Natural killer cell treated with Interleukin-12 subunit alpha and Interleukin-12 subunit beta and Interleukin-15 and Interleukin-18, amount 100 ng/mL, for 72 hours (primary cell): ENCODE measurements at regions not wholly inside any gene's neighbourhood (a gene's known extent, or its start where the extent isn't known, plus 50 kb on each side); places are given as distances from the start of the nearest gene placed in this dataset.

ENCODE experiments used
- ATAC-seq, 2 donors: fragments of 150-1000 bp; cut with Tn5 transposase in 1 of 2; sonication (Bioruptor Pico), chemical (Tn5 transposase) in 1 of 2; 2 replicates each; pipeline ENCODE4 v1.10.0; 2021
- DNase-seq: peaks from one replicate; pipeline ENCODE4 v3.0.0; 2022; ENCODE audit warnings: low spot score
- H3K27ac Mint-ChIP-seq, 2 donors: 1 replicate in 1 of 2; 2 replicates in 1 of 2; pipeline ENCODE4 v1.8.0; 2022; ENCODE audit warnings: mixed read lengths in 2 of 2, mild to moderate bottlenecking in 1 of 2, moderate library complexity in 1 of 2
- H3K27me3 Mint-ChIP-seq, 2 donors: 1 replicate in 1 of 2; 2 replicates in 1 of 2; pipeline ENCODE4 v1.8.0; 2022; ENCODE audit warnings: mixed read lengths in 2 of 2
- H3K36me3 Mint-ChIP-seq: one replicate; pipeline ENCODE4 v1.8.0; 2022; ENCODE audit warnings: mixed read lengths
- H3K4me1 Mint-ChIP-seq, 2 donors: 1 replicate in 1 of 2; 2 replicates in 1 of 2; pipeline ENCODE4 v1.8.0; 2022; ENCODE audit warnings: low read depth in 2 of 2, mixed read lengths in 2 of 2, mild to moderate bottlenecking in 1 of 2
- H3K4me3 Mint-ChIP-seq: one replicate; pipeline ENCODE4 v1.8.0; 2022; ENCODE audit warnings: mixed read lengths
- H3K9me3 Mint-ChIP-seq: 2 replicates; pipeline ENCODE4 v1.8.0; 2022; ENCODE audit warnings: mixed read lengths

GRCh38 chr7:155218276-155219153 lies 79.2 kb upstream of the INSIG1 start:
- H3K9me3 Mint-ChIP-seq: no peaks in the 10 kb centered on the region

DNA sequence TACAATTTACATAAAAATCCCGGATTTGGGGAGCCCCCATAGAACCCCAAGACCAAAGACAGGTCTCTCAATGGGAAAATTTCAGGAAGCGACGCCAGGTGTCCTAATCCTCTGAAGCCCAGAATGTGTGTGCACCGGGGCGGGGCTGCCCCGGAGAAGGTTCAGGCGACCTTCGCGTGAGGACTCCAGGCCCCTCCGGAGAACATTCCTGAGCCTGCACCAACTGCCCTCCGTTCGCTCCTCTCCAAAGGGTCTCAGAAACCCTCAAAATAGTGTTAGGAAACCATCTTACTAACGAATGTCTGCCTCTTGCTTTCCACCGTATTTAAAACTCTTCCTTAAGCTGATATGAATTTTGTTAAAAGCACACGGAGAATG lies 78.5 kb upstream of the INSIG1 start:
- H3K4me3 Mint-ChIP-seq: no peak overlapping the region
- DNase-seq (peak; percentile 39), ATAC-seq (no peak)
- peaks cover 0 to 13% of the 10 kb centered on the region in 2 donors for H3K27me3 Mint-ChIP-seq
- H3K36me3 Mint-ChIP-seq: no peaks in the 10 kb centered on the region
- no peaks in the 10 kb centered on the region for H3K9me3 Mint-ChIP-seq
- peaks cover 6 to 14% of the 10 kb centered on the region in 2 donors for H3K4me1 Mint-ChIP-seq
- H3K27ac Mint-ChIP-seq: no peak overlapping the region

More at GRCh38 chr7:155218276-155219153, 79.2 kb upstream of the INSIG1 start:
- Mint-ChIP-seq H3K27ac (no peak overlapping the region), H3K27me3 (peaks cover 0 to 13% of the 10 kb centered on the region in 2 donors), H3K4me1 (peaks cover 6 to 14% of the 10 kb centered on the region in 2 donors), H3K4me3 (no peak overlapping the region), H3K36me3 (no peaks in the 10 kb centered on the region)
- ATAC-seq (no peak), DNase-seq (no peak)

DNA sequence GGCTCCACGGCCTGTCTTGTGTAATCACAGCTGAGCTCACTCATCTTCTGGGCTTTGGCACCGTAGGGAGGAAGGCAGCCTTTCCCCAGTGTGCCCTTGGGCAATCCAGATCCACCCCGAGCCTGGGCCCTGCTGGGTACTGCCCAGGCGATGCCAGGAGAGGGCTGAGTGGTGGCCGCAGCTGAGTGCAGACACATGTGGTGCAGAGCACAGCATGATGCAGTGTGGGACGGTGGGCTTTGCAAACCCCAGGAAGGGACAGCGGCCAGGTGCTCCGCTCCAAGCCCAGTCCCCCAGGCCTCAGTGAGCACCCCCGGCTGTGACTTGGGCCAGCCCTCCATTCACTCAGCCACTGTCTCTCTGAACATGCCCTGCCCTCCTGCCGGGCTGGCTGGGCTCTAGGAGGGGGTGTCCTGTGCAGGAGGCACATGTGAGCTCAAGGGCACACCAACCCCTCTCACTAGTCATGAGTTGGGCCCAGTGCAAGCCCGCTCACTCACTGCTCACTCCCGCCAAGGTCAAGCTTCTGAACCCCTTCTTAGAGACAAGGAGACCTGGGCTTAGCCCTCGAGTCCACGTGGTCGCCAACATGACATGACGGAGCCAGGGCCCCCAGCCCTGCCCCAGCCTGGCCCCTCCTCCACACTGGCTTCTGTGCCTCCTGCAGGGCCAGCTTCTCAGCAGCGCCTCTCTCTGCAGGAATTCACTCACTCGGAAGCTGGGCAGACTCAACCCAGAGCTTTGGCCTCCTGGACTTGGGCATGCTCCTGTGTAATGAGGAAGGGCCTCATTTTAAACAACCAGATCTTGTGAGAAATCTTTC lies 77.5 kb upstream of the INSIG1 start:
- no peaks in the 10 kb centered on the region for H3K36me3 Mint-ChIP-seq
- H3K9me3 Mint-ChIP-seq: no peaks in the 10 kb centered on the region
- DNase-seq (peak; percentile 41), ATAC-seq (peak in 1 of 2 donors; percentile 54)
- H3K27ac Mint-ChIP-seq: no peak overlapping the region
- peaks cover 0 to 9% of the 10 kb centered on the region in 2 donors for H3K27me3 Mint-ChIP-seq
- H3K4me3 Mint-ChIP-seq: no peak overlapping the region
- peaks cover 3 to 14% of the 10 kb centered on the region in 2 donors for H3K4me1 Mint-ChIP-seq

DNA sequence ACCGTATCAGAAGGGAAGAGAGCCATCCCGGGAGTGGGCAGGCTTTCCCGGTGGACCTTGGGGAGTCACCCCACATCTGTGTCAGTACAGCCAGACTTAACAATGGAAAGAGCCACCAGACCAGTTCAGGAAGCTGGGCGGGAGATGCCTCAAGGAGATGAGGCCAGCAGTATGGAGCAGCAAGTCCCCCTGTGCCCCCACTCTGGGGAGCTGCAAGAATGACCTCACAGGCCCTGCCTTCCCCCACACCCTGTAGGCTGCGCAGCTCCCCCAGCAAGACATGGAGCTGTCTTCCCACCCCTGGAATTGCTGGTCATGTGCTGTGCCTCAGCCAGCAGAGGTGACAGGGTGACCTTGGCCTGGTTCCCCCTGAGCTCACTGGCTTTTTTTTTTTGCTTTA lies 76.8 kb upstream of the INSIG1 start:
- Mint-ChIP-seq H3K4me3 (no peak overlapping the region), H3K27me3 (peaks cover 5 to 11% of the 10 kb centered on the region in 2 donors), H3K27ac (no peak overlapping the region), H3K36me3 (no peaks in the 10 kb centered on the region), H3K9me3 (no peaks in the 10 kb centered on the region), H3K4me1 (peaks cover 3 to 14% of the 10 kb centered on the region in 2 donors)
- peak; percentile 39 for DNase-seq
- no peak for ATAC-seq

GRCh38 chr7:155221547-155221946 lies 76.1 kb upstream of the INSIG1 start:
- Mint-ChIP-seq H3K4me3 (no peak overlapping the region), H3K9me3 (no peaks in the 10 kb centered on the region), H3K27ac (no peak overlapping the region), H3K4me1 (peaks cover 3 to 14% of the 10 kb centered on the region in 2 donors), H3K27me3 (peaks cover 8 to 9% of the 10 kb centered on the region in 2 donors), H3K36me3 (no peaks in the 10 kb centered on the region)
- DNase-seq: no peak
- ATAC-seq: no peak

GRCh38 chr7:155222061-155222460 lies 75.6 kb upstream of the INSIG1 start:
- H3K27ac Mint-ChIP-seq: no peak overlapping the region
- no peak overlapping the region for H3K4me3 Mint-ChIP-seq
- DNase-seq: no peak
- ATAC-seq: no peak
- no peaks in the 10 kb centered on the region for H3K9me3 Mint-ChIP-seq
- H3K4me1 Mint-ChIP-seq: peaks cover 3 to 14% of the 10 kb centered on the region in 2 donors
- H3K36me3 Mint-ChIP-seq: no peaks in the 10 kb centered on the region
- peaks cover 8 to 9% of the 10 kb centered on the region in 2 donors for H3K27me3 Mint-ChIP-seq

DNA sequence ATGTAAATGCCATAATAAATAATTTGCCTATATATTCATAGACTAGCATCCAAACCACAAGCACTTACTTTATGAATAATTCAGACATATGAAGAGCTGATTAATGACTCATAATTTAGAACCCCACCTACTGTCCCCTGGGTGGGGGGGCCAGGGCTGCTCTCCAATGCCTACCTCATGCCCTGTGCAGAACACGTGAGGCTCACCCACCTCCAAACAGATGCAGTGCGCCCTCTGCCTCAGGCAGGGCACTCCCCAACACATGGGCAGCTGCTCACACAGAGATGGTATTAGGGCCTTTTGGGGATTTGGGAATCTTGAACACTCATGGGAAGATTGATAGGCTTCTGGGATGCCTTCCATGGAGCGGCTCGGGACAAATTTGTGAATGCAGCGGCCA lies 75.1 kb upstream of the INSIG1 start:
- peaks cover 3 to 13% of the 10 kb centered on the region in 2 donors for H3K4me1 Mint-ChIP-seq
- H3K27me3 Mint-ChIP-seq: peaks cover 8 to 10% of the 10 kb centered on the region in 2 donors
- no peak for DNase-seq
- no peak overlapping the region for H3K27ac Mint-ChIP-seq
- no peak for ATAC-seq
- H3K9me3 Mint-ChIP-seq: no peaks in the 10 kb centered on the region
- H3K36me3 Mint-ChIP-seq: no peaks in the 10 kb centered on the region
- no peak overlapping the region for H3K4me3 Mint-ChIP-seq

DNA sequence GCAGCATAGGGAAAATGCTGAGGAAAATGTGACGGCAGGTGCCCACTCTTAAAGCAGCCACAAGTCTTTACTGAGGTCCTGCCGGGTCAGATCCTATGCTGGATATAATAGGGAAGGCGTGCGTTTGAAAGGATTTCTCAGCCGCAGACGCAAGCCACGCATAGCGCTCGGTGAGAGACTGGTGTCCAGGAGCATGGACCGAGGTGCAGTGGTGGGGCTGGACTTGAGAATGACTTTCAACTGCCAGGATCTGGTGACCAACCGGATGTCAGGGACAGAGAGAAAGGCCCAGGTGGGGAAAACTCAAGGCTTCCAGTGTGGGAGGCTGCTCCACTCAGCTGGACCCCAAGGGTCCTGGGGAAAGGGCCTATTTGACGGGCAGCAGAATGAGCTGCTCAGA lies 74.7 kb upstream of the INSIG1 start:
- ATAC-seq: no peak
- peaks cover 3 to 11% of the 10 kb centered on the region in 2 donors for H3K4me1 Mint-ChIP-seq
- peaks cover 8 to 10% of the 10 kb centered on the region in 2 donors for H3K27me3 Mint-ChIP-seq
- H3K27ac Mint-ChIP-seq: peak overlapping the region in 1 of 2 donors; percentile 38
- H3K36me3 Mint-ChIP-seq: no peaks in the 10 kb centered on the region
- no peak overlapping the region for H3K4me3 Mint-ChIP-seq
- DNase-seq: no peak
- H3K9me3 Mint-ChIP-seq: no peaks in the 10 kb centered on the region

- peaks cover 8 to 10% of the 10 kb centered on the region in 2 donors for H3K27me3 Mint-ChIP-seq
- peaks cover 3 to 11% of the 10 kb centered on the region in 2 donors for H3K4me1 Mint-ChIP-seq
- no peaks in the 10 kb centered on the region for H3K9me3 Mint-ChIP-seq
- no peak for ATAC-seq
- H3K36me3 Mint-ChIP-seq: no peaks in the 10 kb centered on the region
- H3K4me3 Mint-ChIP-seq: no peak overlapping the region
- no peak for DNase-seq
- no peak overlapping the region for H3K27ac Mint-ChIP-seq
Measured at GRCh38 chr7:155223503-155223902, 74.2 kb upstream of the INSIG1 start.

DNA sequence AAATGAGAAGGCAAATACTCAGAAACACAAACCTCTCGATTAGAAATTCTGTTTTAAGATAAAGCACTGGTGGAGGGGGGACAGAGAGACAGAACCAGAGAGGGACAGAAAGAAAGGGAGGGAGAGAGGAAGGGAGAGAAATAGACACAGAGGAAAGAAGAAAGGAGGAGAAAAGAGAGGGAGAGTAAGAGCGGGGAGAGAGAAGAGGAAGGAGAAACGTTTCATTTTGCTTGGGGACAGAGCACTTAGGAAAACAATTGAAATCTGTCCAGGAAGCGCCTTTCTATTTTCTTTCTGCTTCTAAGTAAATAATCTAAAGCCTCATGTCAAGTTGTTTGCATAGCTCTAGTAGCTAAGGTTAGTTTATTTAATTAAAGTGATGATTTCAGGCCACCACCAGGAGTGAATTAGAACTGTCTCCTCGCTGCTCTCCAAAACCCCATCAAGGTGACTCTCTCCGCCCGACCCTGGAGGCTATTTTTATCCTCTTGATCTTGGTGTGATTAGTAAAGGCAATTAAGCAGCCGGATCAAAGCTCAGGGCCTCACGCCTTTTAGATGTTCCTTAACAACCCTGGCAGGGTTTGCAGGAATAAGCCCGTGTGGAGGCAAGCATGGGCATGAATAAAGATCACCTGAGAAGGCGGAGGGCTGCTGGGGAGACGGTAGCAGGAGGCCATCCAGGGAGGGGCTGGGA lies 73.4 kb upstream of the INSIG1 start:
- Mint-ChIP-seq H3K27ac (no peak overlapping the region), H3K27me3 (peaks cover 8 to 10% of the 10 kb centered on the region in 2 donors)
- ATAC-seq: no peak

GRCh38 chr7:155225095-155225494 lies 72.6 kb upstream of the INSIG1 start:
- Mint-ChIP-seq H3K27ac (no peak overlapping the region), H3K4me1 (peaks cover 3 to 11% of the 10 kb centered on the region in 2 donors), H3K4me3 (no peak overlapping the region), H3K36me3 (no peaks in the 10 kb centered on the region), H3K27me3 (peaks cover 8 to 10% of the 10 kb centered on the region in 2 donors), H3K9me3 (no peaks in the 10 kb centered on the region)
- no peak for DNase-seq
- no peak for ATAC-seq

More for the DNA sequence above, 73.4 kb upstream of the INSIG1 start:
- Mint-ChIP-seq H3K4me1 (peaks cover 3 to 11% of the 10 kb centered on the region in 2 donors), H3K4me3 (no peak overlapping the region), H3K36me3 (no peaks in the 10 kb centered on the region), H3K9me3 (no peaks in the 10 kb centered on the region)
- no peak for DNase-seq

DNA sequence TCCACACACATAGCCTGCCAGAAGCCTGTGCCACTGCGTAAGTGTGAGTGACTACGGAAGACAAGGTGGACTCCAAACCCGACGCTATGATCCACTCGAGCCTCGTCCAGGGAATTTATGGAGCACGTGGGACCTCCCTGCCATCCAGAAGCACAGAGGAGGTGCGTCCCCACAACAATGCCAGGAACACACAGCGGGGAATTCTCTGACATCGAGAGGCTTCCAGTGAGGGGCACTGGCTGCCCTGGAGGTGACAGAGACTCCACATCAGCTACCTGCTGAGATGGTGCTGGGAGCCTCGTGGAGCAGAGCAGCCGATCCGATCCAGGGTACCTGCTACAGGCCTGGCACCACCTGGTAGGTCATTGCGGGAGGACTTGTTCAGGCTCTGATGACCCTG lies 72.2 kb upstream of the INSIG1 start:
- H3K27ac Mint-ChIP-seq: no peak overlapping the region
- H3K4me3 Mint-ChIP-seq: no peak overlapping the region
- H3K9me3 Mint-ChIP-seq: no peaks in the 10 kb centered on the region
- peaks cover 3 to 11% of the 10 kb centered on the region in 2 donors for H3K4me1 Mint-ChIP-seq
- H3K27me3 Mint-ChIP-seq: peaks cover 8 to 10% of the 10 kb centered on the region in 2 donors
- ATAC-seq: no peak
- no peak for DNase-seq
- no peaks in the 10 kb centered on the region for H3K36me3 Mint-ChIP-seq

DNA sequence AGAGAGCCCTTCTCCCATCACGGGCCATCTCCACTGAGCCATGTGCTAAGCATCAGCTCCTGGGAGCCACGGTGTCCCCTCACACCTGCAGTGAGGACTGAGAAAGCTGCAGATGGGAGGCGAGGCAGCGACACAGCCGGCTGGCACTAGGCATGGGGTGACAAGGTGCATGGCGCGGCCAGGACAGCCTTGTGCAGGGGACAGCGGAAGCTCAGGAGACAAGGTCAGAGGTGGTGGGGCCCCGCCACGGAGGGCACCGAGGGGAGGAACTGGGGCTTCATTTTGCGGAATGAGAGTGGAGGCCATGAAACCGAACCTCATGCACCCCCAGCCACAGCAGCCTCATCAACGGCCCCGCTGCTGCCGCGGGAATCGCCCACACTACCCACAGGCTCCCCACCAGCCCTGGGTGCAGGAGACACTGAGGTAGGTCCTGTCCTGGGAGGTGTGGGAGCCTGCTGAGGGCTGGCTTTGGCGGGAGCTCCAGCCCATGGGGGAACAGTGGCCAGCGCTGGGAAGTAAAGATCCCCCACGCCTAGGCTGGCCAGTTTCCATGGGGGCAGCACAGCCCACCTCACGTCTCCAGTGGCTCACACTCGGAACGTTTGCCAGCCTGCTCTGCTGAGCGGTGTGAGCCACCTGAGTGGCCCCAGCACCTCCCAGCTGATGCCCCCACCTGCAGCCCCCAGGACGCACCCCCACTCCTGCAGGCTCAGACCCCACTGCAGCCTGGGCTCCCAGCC lies 71.2 kb upstream of the INSIG1 start:
- Mint-ChIP-seq H3K9me3 (no peaks in the 10 kb centered on the region), H3K4me3 (no peak overlapping the region), H3K27me3 (peaks cover 8 to 10% of the 10 kb centered on the region in 2 donors), H3K36me3 (no peaks in the 10 kb centered on the region), H3K4me1 (peaks cover 3 to 10% of the 10 kb centered on the region in 2 donors), H3K27ac (no peak overlapping the region)
- no peak for DNase-seq
- no peak for ATAC-seq
